ENCODE measurements at regions not wholly inside any gene's neighbourhood (a gene's known extent, or its start where the extent isn't known, plus 50 kb on each side); places are given as distances from the start of the nearest gene placed in this dataset.

DNA sequence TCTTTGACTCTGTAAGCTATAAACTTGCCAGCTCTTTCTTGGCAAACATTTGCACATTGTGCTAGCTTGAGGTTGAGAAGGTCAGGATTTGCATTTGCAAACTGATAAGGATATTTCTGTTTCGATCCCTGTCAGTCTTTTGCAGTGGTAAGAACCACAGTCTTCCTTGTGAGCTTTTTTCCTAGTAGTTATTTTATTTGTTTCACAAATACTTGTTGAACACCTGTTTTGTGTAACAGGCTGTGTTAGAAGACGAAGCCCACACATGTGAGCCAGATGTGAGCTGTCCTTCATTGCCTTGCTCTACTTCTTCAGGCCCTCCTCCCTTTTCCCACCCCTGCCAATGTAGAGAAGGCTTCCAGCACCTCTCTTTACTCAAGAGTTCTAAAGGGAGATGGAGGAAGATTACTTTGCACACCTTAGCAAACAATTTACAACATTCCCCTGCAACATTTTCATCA, 327.0 kb upstream of the KLF4 start:
- Mint-ChIP-seq H3K36me3 (ENCODE audit: low read depth) (no peaks in the 10 kb centered on the region), H3K9me3 (no peaks in the 10 kb centered on the region), H3K4me3 (no peak overlapping the region), H3K27me3 (ENCODE audit: low read depth, poor library complexity) (peaks cover 18% of the 10 kb centered on the region), H3K27ac (no peak overlapping the region), H3K4me1 (peaks cover 23% of the 10 kb centered on the region)
- no peak for DNase-seq
- TF ChIP-seq, protein P1, sequence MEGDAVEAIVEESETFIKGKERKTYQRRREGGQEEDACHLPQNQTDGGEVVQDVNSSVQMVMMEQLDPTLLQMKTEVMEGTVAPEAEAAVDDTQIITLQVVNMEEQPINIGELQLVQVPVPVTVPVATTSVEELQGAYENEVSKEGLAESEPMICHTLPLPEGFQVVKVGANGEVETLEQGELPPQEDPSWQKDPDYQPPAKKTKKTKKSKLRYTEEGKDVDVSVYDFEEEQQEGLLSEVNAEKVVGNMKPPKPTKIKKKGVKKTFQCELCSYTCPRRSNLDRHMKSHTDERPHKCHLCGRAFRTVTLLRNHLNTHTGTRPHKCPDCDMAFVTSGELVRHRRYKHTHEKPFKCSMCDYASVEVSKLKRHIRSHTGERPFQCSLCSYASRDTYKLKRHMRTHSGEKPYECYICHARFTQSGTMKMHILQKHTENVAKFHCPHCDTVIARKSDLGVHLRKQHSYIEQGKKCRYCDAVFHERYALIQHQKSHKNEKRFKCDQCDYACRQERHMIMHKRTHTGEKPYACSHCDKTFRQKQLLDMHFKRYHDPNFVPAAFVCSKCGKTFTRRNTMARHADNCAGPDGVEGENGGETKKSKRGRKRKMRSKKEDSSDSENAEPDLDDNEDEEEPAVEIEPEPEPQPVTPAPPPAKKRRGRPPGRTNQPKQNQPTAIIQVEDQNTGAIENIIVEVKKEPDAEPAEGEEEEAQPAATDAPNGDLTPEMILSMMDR (IDR thresholded peaks at IDR 0.05) = no peak

DNA sequence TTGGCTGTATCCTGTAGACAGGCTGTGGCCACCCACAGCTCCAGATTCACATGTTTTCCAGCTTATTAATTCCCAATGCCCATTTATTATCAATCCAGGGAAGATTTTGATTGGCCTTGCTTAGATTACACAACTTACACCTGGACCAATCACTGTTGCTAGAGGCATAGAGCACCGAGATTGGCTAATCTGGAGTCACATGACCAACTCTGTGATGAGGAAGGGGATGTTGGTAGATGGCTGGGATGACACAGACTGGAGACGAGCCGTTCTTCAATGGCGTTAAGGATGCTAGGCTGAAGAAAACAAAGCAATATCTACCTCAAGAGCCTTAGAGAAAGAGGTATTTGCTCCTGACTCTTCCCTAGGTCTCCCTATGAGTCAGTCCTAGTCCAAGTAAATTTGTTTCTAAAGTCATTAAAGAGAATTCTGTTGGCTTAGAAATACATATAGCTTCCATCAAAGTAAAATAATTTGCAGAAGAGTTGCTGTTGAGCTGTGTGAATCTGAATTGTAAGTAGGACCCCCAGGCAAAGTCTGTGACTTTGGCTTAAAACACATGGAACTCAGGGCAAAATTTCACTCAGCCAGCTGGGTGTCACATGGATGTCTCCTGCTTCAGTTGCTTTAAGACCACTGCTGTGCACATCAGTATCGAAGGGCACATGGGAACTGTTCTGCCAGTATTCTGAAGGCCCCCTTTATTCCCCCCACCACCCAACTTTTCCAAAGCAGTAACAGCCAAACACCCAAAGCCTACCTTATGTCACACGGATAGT, 326.4 kb upstream of the KLF4 start:
- Mint-ChIP-seq H3K9me3 (no peaks in the 10 kb centered on the region), H3K27ac (no peak overlapping the region), H3K36me3 (ENCODE audit: low read depth) (no peaks in the 10 kb centered on the region), H3K4me3 (no peak overlapping the region), H3K4me1 (peaks cover 16% of the 10 kb centered on the region), H3K27me3 (ENCODE audit: low read depth, poor library complexity) (peaks cover 18% of the 10 kb centered on the region)
- DNase-seq = no peak
- TF ChIP-seq, protein P1 (IDR thresholded peaks at IDR 0.05) = no peak

DNA sequence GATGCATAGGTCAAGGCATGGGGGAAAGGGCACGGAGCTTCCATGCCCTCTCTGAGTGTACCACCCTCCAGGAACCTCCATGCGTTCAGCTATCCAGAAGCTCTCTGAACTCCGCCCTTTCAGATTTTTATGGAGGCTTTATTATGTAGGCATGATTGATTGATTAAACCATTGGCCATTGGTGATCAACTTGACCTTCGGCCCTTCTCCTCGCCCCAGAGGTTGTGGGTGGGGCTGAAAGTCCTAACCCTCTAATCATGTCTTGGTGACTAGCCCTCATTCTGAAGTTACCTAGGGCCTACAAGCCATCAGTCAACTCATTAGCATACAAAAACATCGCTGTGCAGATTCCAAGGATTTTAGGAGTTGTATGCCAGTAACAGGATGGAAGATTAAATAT, 323.7 kb upstream of the KLF4 start:
- H3K27me3 Mint-ChIP-seq (ENCODE audit: low read depth, poor library complexity) = peaks cover 14% of the 10 kb centered on the region
- H3K4me1 Mint-ChIP-seq = no peaks in the 10 kb centered on the region

DNA sequence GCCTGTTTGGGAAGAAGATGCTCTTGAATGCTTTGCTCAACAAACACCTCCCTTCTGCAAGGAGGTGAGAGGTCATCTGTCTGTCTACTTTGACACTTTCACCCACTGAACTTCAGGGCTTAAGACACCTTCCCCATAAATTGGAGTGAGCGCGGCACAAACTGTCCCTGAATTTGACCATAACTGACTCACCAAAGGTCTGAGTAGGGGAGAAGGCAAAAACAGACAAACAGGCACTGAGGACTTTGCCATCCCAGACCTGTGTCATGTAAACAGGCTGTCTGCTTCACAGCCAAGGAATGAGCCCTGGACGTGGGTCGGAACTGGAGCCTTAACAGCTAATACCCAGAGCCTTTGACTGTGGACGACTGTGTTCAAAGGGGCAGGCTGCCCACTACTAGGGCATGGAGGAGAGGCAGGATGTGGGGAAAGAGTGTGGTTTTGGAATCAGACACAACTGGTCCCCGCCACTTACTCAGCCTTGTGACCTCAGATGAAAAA, 320.9 kb upstream of the KLF4 start:
- no peak overlapping the region for H3K4me3 Mint-ChIP-seq
- no peak for DNase-seq
- H3K27ac Mint-ChIP-seq = no peak overlapping the region
- no peaks in the 10 kb centered on the region for H3K36me3 Mint-ChIP-seq (ENCODE audit: low read depth)
- H3K9me3 Mint-ChIP-seq = no peaks in the 10 kb centered on the region
- H3K27me3 Mint-ChIP-seq (ENCODE audit: low read depth, poor library complexity) = peaks cover 15% of the 10 kb centered on the region
- no peaks in the 10 kb centered on the region for H3K4me1 Mint-ChIP-seq
- TF ChIP-seq, protein P1 (IDR thresholded peaks at IDR 0.05) = no peak

More for the DNA sequence above, 323.7 kb upstream of the KLF4 start:
- no peak overlapping the region for H3K27ac Mint-ChIP-seq
- no peaks in the 10 kb centered on the region for H3K36me3 Mint-ChIP-seq (ENCODE audit: low read depth)
- no peak overlapping the region for H3K4me3 Mint-ChIP-seq
- H3K9me3 Mint-ChIP-seq = no peaks in the 10 kb centered on the region
- DNase-seq = no peak
- TF ChIP-seq, protein P1 (IDR thresholded peaks at IDR 0.05) = no peak

DNA sequence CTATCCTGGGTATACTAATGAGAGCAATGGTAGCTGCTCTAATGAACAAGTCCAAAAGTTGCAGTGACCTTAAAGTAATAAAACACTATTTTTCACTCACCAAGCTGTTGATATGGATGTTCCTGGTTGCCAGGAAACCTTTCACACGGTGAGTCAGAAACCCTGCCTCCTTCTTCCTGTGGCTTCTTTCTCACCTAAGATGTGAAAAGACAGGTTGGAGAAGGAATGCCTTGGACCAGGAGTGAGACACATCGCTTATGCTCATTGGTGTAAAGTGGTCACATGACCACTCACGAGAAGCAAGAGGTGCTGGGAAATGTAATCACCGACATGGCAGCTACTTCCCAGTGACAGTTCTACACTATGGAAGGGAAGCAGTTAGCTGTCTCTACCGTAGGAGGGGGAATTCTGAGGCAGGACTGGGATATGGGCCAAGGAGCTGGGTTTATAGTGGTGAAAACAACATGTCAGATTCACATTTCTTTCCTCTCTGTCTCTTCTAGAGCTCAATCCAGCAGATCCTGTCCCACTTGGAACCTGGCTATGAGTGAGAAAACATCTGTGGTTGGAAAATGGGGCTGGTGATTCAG, 320.4 kb upstream of the KLF4 start:
- no peak overlapping the region for H3K27ac Mint-ChIP-seq
- no peaks in the 10 kb centered on the region for H3K9me3 Mint-ChIP-seq
- peaks cover 15% of the 10 kb centered on the region for H3K27me3 Mint-ChIP-seq (ENCODE audit: low read depth, poor library complexity)

More for the DNA sequence above, 320.4 kb upstream of the KLF4 start:
- no peaks in the 10 kb centered on the region for H3K36me3 Mint-ChIP-seq (ENCODE audit: low read depth)
- DNase-seq = no peak
- no peak overlapping the region for H3K4me3 Mint-ChIP-seq
- no peaks in the 10 kb centered on the region for H3K4me1 Mint-ChIP-seq
- TF ChIP-seq, protein P1 (IDR thresholded peaks at IDR 0.05) = no peak

Data from nephron progenitor cell (in vitro differentiated cells).